Nephron (organoid): ENCODE measurements at regions not wholly inside any gene's neighbourhood (a gene's known extent, or its start where the extent isn't known, plus 50 kb on each side); places are given as distances from the start of the nearest gene placed in this dataset.
A peak's percentile ranks its signal among the peaks of the same experiment; 100 is the strongest.

Source experiments
- H3K27ac Mint-ChIP-seq, 3 experiments: 2 replicates each; pipeline ENCODE4 v1.8.0; 2020; ENCODE audit warnings: mixed read lengths in 3 of 3, mild to moderate bottlenecking in 2 of 3, moderate library complexity in 1 of 3
- H3K27me3 Mint-ChIP-seq: 2 replicates; pipeline ENCODE4 v1.8.0; 2021; ENCODE audit warnings: low read depth, mild to moderate bottlenecking, moderate library complexity, mixed read lengths
- H3K36me3 Mint-ChIP-seq: 2 replicates; pipeline ENCODE4 v1.8.0; 2020; ENCODE audit warnings: low read depth, mixed read lengths
- H3K4me1 Mint-ChIP-seq: 2 replicates; pipeline ENCODE4 v1.8.0; 2020; ENCODE audit warnings: mixed read lengths
- H3K4me3 Mint-ChIP-seq, 3 experiments: 2 replicates each; pipeline ENCODE4 v1.8.0; 2020; ENCODE audit warnings: mild to moderate bottlenecking in 3 of 3, mixed read lengths in 3 of 3, moderate library complexity in 2 of 3
- H3K9me3 Mint-ChIP-seq: 2 replicates; pipeline ENCODE4 v1.8.0; 2020; ENCODE audit warnings: mixed read lengths
- TF ChIP-seq, protein P1 (sequence below), 3 experiments: fragments of 200-600 bp; sonication (generic); IDR thresholded peaks; one replicate each; pipeline ENCODE4 v1.5.0; 2021; ENCODE audit warnings: antibody characterized with exemption in 3 of 3; ENCODE audit not compliant: unreplicated experiment in 3 of 3

DNA sequence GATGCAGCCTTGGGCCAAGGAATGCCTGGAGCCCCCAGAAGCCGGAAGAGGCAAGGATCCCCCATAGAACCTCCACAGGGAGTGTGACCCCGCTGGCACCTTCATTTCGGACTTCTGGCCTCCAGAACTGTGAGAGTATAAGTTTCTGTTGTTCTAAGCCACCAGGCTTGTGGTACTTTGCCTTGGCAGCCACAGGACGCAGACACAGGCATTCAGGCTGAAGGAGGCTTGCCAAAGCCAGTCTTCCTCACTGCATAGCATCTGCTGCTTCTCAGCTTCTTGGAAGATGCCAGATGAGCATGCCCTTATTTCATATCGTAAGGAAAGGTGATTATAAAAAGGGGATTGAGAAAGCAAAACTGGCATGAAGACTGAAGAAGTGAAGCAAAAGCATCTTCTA lies 61.1 kb upstream of the TAS2R1 start:
- Mint-ChIP-seq H3K4me3 (no peak overlapping the region), H3K9me3 (peaks cover 2% of the 10 kb centered on the region), H3K4me1 (peaks cover 10% of the 10 kb centered on the region), H3K27ac (no peak overlapping the region), H3K36me3 (no peaks in the 10 kb centered on the region), H3K27me3 (no peaks in the 10 kb centered on the region)
- TF ChIP-seq, protein P1, sequence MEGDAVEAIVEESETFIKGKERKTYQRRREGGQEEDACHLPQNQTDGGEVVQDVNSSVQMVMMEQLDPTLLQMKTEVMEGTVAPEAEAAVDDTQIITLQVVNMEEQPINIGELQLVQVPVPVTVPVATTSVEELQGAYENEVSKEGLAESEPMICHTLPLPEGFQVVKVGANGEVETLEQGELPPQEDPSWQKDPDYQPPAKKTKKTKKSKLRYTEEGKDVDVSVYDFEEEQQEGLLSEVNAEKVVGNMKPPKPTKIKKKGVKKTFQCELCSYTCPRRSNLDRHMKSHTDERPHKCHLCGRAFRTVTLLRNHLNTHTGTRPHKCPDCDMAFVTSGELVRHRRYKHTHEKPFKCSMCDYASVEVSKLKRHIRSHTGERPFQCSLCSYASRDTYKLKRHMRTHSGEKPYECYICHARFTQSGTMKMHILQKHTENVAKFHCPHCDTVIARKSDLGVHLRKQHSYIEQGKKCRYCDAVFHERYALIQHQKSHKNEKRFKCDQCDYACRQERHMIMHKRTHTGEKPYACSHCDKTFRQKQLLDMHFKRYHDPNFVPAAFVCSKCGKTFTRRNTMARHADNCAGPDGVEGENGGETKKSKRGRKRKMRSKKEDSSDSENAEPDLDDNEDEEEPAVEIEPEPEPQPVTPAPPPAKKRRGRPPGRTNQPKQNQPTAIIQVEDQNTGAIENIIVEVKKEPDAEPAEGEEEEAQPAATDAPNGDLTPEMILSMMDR (IDR thresholded peaks at IDR 0.05; ENCODE audit: unreplicated experiment in 3 of 3), result no peak

DNA sequence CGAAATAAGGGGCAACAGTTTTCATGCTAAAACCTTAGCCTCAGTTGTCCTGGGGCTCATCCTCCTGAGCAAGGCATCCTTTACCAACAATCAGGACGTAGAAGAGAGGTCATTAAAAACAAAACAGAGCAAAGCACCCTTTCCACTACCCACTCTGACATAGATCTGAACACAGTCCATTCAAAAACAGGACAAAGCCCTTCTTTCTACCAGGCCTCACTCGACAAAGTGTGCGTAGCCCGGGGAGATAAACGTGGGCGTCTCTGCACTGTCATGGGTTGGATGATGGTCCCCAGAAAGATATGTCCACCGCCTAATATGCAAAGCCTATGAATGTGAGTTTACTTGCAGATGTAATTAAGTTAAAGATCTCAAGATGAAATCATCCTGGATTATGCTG lies 60.6 kb upstream of the TAS2R1 start:
- Mint-ChIP-seq H3K27me3 (no peaks in the 10 kb centered on the region), H3K4me1 (peaks cover 8% of the 10 kb centered on the region), H3K4me3 (no peak overlapping the region), H3K9me3 (peaks cover 2% of the 10 kb centered on the region), H3K27ac (no peak overlapping the region), H3K36me3 (no peaks in the 10 kb centered on the region)
- TF ChIP-seq, protein P1 (IDR thresholded peaks at IDR 0.05; ENCODE audit: unreplicated experiment in 3 of 3), result no peak

GRCh38 chr5:9686216-9686615 lies 56.1 kb upstream of the TAS2R1 start:
- H3K27me3 Mint-ChIP-seq, result no peaks in the 10 kb centered on the region
- TF ChIP-seq, protein P1 (IDR thresholded peaks at IDR 0.05; ENCODE audit: unreplicated experiment in 3 of 3), result no peak
- no peak overlapping the region for H3K4me3 Mint-ChIP-seq
- H3K9me3 Mint-ChIP-seq, result peaks cover 5% of the 10 kb centered on the region
- no peaks in the 10 kb centered on the region for H3K4me1 Mint-ChIP-seq
- peak overlapping the region in 1 of 3 experiments; percentile 23 for H3K27ac Mint-ChIP-seq
- no peaks in the 10 kb centered on the region for H3K36me3 Mint-ChIP-seq

DNA sequence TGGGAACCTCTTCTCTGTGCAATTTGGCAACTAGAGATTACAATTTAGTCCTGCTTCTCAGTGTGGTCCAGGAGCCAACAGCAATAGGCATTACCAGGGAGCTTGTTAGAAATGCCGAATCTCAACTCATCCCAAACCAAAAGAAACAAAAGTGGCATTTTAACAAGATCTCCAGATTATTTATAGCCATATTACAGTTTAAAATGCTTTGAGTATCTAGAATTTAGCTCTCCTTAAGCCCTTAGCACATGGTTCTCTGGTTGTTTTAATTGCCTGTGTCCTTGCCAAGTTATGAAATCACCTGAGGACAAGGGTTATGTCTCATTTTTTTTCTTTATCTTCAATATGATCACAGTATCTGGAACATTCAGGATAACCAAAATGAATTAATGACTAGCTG lies 51.6 kb upstream of the TAS2R1 start:
- Mint-ChIP-seq H3K27ac (no peak overlapping the region), H3K27me3 (no peaks in the 10 kb centered on the region), H3K4me1 (no peaks in the 10 kb centered on the region), H3K36me3 (no peaks in the 10 kb centered on the region), H3K9me3 (peaks cover 18% of the 10 kb centered on the region), H3K4me3 (no peak overlapping the region)
- TF ChIP-seq, protein P1 (IDR thresholded peaks at IDR 0.05; ENCODE audit: unreplicated experiment in 3 of 3), result no peak
